HEK293T (cell line): ENCODE measurements at regions not wholly inside any gene's neighbourhood (a gene's known extent, or its start where the extent isn't known, plus 50 kb on each side); places are given as distances from the start of the nearest gene placed in this dataset.

Experiments used
- ELF4 ChIP-seq: fragments of 450-650 bp; IDR thresholded peaks from 2 replicates; pipeline ENCODE4 v1.6.1; 2017; ENCODE audit warnings: antibody characterized with exemption
- FOXK2 ChIP-seq: fragments of 450-650 bp; IDR thresholded peaks from 2 replicates; pipeline ENCODE4 v1.6.1; 2016; ENCODE audit warnings: mild to moderate bottlenecking
- HDGF ChIP-seq: fragments of 450-650 bp; IDR thresholded peaks from 2 replicates; pipeline ENCODE4 v1.6.1; 2017; ENCODE audit warnings: antibody characterized with exemption, borderline replicate concordance
- SP1 ChIP-seq: fragments of 450-650 bp; IDR thresholded peaks from 2 replicates; pipeline ENCODE4 v1.6.1; 2017
- ZNF384 ChIP-seq: fragments of 450-650 bp; IDR thresholded peaks from 2 replicates; pipeline ENCODE4 v1.6.1; 2016

GRCh38 chr15:79562403-79562815 lies 130.3 kb downstream of the MINAR1 start:
- TF ChIP-seq SP1 (no peak), ZNF384 (no peak), HDGF (no peak), ELF4 (no peak), FOXK2 (no peak)
